HG02763 (cell line): ENCODE measurements at regions not wholly inside any gene's neighbourhood (a gene's known extent, or its start where the extent isn't known, plus 50 kb on each side); places are given as distances from the start of the nearest gene placed in this dataset.

Source experiments
- ATAC-seq: cut with Tn5 transposase; IDR thresholded peaks from one replicate; pipeline ENCODE4 v1.9.1; 2021; ENCODE audit warnings: mild to moderate bottlenecking, moderate library complexity; ENCODE audit not compliant: unreplicated experiment

DNA sequence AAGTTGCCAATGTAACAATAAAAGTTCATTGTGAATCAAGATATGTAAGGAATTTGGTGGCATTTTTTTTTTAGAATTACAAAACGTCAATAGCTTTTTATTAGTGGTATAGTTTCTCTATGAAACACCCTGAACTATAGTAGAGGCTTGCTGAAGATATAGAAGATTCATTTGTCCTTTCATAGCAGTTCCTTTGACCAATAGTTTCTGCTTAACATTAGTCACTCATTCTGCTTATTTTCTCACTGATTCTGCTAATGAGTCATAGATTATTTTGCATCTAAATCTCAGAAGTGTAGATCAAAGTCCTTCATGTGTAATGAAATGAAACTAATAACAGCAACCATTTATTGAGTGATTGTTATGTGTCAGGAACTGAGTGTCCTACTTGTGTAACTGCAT is 205.0 kb upstream of the TET2 start:
- peak; percentile 51 for ATAC-seq

DNA sequence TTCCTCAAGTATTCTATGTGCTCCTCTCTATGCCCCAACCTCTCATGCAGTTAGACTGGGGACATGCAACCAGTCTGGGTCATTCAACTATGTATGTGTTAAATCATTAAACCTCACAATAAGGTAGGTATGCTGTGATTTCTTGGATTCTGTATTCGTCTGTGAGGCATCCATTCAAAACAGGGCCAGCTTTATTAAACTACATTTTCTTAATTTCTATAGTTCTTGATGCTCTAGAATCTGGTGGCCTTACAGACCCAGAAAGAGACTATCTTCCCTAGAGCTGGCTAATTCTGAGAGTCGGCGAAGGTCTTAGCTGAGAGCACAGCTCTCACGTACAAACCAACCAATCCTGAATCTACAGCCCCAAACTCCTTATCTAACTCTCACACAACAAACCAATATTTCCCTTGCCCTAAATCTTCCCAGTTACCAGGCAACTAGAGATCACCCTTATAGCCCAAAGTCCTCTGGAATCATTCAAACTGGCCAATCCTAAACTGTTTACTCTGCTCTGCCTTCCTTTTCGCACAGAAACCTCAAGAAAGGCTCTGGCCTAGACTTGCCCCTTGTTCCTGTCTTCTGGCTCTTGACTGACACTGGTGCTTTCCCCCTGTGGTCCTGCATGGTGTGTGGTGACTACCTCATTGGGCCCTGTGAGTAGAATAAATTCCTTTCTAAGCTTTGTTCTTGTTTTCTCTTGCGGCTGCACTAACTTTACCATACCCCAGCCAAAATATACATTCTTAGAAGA is 203.5 kb upstream of the TET2 start:
- peak; percentile 70 for ATAC-seq

DNA sequence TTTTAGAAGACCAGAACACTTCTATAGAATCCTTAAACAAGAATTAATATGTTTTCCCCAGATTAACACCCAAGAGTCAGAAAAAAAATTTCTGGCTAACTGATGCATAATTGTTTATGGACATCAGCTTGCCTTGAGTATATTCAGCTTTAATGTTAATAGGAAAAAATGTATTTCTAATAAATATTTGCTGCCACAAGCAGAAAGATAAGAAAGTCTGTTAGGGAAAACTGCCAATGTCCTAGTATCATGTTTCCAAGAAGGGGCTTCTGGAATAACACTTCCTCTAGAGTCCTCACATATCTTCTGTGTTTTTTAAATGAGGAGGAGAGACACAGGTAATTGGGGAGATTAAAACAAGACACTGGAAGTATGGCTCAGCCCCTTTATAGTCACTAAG is 202.1 kb upstream of the TET2 start:
- no peak for ATAC-seq

DNA sequence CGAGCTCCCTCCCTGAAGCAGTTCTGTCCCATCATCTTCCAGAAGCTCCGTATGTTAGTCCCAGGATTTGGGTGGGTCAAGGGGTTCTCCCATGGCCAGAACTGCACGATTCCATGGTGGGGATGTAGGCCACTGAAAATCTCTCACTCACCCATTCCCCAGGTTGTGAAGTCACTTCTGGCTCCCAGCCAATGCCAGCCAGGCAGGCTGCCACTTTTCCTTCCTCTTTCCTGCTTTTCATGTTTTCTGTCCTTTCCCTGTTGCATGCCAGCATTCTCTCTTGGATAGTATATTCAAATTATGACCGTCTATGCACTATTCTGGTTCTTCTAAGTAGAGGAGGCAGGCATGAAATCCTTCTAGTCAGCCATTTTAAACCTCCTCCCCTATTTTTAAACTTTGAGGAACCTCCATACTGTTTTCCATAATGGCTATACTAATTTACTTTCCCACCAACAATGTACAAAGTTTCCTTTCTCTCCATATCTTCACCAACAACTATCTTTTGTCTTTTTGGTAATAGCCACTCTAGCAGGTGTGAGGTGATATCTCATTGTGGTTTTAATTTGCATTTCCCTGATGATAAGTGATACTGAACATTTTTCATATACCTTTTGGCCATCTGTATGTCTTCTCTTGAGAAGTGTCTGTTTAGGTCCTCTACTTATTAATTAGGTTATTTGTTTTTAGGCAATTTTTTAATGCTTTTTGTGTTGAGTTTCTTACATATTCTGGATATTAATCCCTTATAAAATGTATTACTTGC is 182.1 kb upstream of the TET2 start:
- peak; percentile 40 for ATAC-seq

DNA sequence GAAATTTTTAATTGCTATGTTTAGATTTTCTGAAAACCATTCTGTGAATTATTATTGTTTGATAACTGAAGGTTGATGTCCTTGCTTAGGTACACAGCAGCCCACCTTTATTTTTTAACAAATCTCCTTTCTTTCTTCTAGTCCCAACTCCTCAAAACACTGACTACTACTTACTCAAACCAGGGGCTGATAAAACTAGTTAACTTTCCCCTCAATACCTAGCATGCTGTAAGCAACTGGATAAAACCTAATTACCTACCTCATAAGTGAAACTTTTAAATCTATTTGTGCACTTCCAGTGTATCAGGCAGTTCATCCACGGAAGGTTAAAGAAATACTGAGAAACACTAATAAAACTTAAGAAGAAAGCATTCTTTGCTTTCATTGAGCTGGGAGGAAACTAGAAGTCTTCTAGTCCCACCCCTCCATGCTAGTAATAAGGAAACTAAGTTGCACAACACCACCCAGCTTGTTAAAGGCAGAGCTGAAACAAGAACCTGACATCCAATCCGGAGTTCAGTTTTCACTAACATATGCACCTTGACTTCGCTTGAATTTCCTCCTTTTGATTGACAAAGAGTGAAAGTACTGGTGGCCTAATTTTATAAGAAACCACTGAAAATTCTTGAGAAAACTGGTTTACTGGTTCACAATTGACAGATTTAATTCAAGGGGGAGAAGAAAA is 180.2 kb upstream of the TET2 start:
- ATAC-seq: peak; percentile 96

DNA sequence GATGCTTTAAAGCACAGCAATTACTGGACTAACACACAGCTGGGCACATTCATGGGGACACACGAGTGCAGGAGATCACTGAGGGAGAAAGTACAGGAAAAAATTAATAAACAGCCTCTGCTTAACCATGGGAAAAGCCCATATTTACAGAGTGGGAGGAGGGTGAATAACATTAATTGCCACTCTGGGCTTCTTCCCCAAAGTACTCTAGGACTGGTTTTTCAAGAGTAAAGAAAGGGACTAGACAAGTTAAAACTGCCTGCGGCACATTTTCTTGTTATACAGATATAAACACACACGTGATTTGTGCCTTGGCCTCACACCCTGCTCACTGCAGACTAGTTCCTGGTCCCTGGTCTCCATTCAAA is 179.7 kb upstream of the TET2 start:
- peak; percentile 15 for ATAC-seq

DNA sequence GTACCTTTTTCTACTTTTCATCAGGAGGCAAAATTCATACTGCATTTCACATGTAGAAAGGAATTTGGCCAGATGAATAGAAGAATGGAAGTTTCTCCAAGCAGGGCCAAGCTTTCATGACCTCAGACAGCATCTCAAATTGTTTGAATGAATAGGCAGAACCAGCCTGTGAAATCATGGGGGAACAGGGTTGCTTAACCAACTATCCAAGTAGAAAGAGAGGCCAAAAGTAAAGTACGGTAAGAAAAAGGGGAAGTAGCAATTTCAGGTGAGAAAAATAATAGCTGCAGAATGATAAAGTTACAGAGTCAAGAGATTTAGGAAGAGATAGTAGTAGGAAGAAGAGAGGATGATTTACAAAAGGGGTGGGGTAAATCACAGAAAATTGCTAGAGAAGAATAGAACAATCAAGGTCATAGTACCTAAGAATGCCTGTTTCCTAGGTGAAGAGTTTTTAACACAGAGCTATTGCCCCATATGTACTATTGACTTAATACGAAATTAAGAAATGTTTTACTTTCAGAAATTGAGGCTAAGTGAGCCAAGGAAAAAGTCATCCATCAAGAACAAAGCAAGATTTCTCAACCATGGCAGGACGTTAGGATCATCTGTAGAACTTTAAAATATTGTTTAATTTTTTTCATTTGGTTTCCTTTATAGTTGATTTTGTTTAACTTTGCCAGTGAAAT is 177.1 kb upstream of the TET2 start:
- ATAC-seq: no peak

DNA sequence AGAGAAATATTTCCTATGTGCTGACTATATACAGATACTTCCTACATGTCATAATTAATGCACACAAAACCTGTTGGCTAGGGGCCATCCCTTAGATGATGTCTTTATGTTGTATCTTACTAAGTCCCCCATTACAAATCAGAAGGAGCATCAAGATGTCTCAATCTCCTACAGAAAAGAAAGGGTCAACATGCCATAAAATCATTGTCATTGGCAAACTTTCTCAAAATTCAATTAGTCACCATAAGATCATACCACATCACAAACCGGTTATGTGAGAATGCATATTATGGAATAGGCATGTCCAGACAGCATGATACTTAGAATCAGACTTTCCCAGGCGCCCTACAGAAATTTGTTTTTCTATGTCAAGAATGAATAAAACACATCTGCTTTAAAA is 175.2 kb upstream of the TET2 start:
- no peak for ATAC-seq

DNA sequence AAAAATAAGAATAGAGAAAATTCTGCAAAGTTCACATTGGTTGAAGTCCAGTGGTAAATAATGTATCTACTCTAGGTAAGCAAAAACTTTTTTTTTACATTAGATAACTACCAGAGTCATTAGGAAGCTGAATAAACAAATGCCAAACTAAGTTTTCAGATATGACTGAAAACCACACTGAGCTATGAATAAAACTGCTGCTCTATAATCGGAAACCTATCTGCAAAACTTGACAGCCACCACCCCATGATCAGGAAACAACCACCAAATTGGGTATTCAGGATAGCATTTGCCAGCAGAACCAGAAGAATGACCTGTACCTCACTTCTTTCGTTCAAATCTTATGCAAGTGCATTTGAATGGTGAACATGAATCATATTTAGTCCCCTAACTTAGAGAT is 173.0 kb upstream of the TET2 start:
- ATAC-seq: peak; percentile 44

DNA sequence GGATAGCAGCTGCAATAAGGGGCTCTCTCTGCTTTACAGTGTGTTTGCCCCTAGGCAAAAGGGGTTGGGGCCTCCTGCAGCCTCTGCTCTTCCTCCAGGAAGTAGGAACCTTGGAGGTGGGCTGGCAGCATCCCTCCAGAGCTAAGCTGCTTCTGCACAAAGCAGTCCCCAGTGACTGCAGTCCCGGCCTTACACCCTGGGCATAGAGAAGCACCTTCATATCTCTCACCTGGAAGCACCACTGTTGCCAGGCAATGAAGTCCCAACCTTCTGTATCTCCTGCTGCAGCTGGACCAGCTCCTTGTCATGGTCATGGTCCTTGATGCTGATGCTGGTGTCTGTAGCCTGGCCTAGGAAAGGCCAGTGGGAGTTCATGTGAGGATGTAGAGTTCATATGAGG is 171.1 kb upstream of the TET2 start:
- no peak for ATAC-seq

DNA sequence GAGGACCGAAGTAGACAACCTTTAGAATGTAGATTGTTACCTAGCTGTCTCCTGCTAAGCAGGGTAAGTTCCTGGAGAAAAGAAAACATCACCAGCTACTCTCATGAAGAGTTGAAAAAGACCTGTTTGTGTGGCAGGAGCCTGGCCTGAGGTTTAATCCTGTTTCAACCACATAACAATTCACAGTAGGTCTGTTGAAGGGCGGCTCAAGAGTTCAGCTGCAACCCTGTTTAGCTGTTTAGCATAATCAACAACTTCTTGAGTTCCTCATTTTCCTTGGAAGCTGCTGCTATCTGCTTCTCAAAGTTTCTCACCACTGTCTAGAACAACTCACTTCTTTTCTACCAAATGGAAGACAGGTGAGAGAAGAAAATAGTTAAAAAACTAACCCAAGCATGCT is 170.4 kb upstream of the TET2 start:
- ATAC-seq: peak; percentile 61

DNA sequence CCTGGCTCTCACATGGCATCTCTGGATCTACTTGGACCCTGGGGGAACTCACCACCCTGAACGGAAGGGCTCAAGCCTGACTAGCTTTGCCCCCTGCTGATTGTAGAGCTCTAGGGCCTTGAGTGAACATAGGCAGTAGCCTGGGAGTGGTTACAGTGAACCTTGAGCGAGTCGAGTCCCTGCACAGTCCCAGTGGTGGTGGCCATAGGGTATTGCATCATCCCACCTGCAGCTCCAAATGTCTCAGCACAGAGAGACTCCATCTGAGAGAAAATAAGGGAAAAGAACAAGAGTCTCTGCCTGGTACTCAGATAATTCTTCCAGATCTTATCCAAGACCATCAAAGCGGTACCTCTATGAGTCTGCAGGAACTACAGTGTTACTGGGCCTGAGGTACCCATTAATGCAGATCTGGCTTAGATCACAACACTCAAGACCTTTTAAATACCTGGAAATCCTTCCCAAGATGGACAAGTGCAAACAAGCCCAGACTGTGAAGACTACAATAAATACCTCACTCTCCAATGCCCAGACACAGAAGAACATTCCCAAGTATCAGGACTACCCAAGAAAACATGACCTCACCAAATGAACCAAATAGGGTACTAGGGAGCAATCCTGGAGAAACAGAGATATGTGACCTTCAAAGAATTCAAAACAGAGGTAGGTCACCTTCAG is 167.5 kb upstream of the TET2 start:
- no peak for ATAC-seq

DNA sequence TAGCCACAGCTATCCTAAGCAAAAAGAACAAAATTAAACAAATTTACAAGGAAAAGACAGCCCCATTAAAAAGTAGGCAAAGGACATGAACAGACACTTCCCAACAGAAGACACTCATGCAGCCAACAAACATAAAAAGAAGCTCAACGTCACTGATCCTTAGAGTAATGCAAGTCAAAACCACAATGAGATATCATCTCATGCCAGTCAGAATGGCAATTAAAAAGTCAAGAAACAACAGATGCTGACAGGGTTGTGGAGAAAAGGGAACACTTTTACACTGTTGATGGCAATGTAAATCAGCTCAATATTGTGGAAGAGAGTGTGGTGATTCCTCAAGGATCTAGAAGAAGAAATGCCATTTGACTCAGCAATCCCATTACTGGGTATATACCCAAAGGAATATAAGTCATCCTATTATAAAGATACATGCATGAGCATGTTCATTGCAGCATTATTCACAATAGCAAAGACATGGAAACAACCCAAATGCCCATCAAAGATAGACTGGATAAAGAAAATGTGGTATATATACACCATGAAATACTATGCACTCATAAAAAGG is 163.0 kb upstream of the TET2 start:
- ATAC-seq: no peak

DNA sequence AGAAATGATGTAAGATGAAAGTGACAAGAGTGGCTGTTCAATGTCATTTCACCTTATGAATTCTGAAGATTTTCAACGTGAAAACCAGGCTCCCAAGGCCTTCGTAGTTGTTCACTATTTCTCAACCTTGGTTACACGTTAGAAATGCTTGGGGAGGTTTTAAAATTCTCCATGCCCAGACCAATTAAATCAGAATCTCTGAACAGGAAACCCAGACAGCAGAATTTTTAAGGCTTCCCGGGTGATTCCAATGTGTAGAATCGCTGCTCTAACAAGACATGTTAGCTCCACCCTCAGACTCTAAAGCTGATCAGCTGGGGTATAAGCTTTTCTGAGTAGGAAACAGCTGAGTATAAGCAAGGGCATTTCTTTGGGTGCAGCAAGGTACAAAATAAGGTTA is 160.4 kb upstream of the TET2 start:
- ATAC-seq: no peak

DNA sequence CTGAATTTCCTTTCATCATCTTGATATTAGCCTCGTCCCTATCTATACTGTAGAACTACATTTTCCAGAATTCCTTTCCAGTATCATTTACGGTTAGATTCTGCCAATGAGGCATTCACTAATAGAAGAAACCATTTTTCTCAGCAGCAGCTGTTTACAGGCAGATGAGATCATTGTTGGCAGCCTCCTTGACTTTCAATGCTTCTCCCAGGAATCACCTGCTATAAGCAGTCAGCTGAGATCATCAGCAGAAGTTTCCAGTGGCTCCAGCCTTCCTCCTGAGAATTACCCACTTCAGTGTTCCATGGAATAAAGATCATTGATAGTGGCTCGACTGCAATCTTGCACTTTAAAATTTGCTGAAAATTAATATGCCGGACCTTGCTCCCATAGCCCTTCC is 157.3 kb upstream of the TET2 start:
- ATAC-seq: no peak

DNA sequence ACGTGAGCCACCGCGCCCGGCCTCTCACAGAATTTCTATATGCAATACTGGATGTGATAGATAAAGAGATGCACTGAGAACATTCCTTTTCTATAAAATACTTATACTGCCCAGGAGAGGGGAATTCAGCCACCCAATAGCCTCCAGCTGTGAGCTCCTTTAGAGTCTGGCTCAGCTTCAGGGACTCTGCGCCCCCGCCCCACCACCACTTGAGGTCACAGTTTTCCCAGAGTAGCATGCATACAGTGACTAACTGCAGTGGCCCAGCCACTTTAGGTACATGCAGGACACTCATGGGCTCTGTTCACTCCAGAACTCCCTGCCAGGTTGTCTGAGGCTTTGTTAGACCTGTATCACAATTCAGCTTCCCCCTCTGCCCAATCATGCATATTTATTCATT is 144.4 kb upstream of the TET2 start:
- no peak for ATAC-seq

DNA sequence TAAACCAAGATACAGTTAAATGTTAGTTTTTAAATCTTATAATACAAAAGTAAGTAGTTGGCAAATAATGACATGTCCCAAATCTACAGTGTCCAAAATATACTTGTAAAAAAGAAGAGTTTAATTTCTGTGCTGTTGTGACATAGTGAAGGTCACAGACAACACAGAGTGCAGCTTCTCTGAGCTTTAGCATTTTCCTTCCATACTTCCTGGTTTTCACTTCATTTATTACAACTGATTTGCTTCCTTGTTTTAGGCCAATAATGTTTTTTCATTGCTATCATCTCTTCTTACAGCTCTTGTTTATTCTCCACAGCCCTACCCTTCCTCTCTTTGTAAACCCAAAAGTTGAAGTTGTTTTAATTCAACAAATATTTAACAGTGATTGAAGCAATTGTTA is 132.4 kb upstream of the TET2 start:
- no peak for ATAC-seq

DNA sequence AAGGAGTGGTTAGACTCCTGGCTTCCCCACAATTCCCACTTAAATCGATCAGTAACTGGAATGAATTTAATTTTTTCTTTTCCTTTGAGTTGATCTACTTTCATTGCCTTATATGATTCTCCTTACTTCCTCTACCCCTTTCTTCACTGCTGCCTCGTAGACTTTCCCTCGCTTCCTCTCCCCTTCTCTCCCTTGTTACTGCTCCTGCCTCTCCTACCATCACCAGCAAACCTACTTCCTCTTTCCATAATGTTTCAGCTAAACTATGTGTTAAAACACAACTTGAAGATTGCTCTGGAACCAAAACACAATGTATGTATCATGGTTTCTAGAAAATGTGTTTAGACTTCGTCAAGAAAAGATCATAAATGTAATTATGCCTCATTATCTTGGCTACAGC is 132.0 kb upstream of the TET2 start:
- no peak for ATAC-seq

DNA sequence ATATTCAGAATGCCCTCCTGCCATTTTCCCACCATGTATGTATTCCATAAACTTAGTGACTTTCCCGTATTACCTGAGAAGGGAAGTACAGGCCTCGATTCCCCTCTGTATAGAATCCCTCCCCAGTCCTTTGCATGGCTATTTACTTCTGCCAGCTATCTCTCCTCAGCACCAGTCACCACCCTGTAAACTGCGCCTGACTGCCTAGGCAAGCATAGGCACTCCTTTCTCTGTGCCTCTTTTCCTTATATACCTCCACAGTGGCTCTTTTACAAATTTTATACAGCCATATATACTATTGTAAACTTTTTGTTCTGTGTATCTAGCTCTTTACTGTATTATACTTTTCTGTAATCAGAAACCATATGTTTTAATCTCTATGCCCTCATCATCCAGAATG is 130.9 kb upstream of the TET2 start:
- no peak for ATAC-seq

DNA sequence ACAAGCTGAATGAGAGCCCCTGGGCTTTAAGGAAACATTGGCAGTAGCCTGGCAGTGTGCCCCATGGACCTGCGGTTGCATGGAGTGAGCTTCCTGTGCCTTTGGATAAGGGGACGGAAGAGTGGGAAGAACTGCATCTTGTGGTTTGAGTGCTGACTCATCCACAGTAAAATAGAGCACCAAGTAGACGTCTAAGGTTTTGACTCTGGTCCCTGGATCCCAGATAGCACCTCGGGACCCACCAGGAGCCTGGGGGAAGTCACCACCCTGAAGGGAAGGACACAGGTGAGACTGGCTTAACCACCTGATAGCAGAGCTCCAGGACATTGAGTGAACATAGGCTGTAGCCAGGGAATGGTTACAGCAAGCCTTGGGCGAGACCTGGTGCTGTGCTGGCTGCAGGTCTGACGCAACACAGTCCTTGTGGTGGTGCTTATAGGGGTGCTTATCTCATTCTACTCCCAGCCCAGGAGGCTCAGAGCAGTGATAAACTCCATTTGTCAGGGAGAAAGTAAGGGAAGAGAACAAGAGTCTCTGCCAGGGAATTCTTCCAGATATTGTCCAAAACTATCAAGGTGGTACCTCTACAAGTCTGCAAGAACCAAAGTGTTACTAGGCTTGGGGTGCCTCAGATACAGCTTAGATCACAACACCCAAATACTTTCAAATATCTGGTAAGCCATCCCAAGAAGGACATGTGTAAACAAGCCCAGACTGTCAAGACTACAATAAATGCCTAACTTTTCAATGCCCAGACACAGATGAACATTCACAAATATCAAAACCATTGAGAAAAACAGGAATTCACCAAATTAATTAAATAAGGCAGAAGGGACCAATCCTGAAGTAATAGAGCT is 123.6 kb upstream of the TET2 start:
- ATAC-seq: no peak
